Activated CD4-positive, alpha-beta T cell treated with anti-CD3 and anti-CD28 coated beads, Interleukin-2, Interleukin-6, amounts not matched to agents 100 ng/mL and 50 ng/mL, durations not matched to agents 16 hours and 8 hours (primary cell): ENCODE measurements at regions not wholly inside any gene's neighbourhood (a gene's known extent, or its start where the extent isn't known, plus 50 kb on each side); places are given as distances from the start of the nearest gene placed in this dataset.

Experiments
- DNase-seq: peaks from one replicate; pipeline ENCODE4 v3.0.0-alpha.2; 2020

GRCh38 chr18:40855661-40856060 is 1099.4 kb upstream of the PIK3C3 start:
- DNase-seq = no peak

- no peak for DNase-seq
Measured at GRCh38 chr18:40852406-40852805, 1102.6 kb upstream of the PIK3C3 start.

GRCh38 chr18:40851014-40851429 is 1104.0 kb upstream of the PIK3C3 start:
- DNase-seq = no peak

GRCh38 chr18:40849886-40850285 is 1105.1 kb upstream of the PIK3C3 start:
- DNase-seq = no peak

GRCh38 chr18:40841467-40841866 is 1113.6 kb upstream of the PIK3C3 start:
- no peak for DNase-seq

- DNase-seq = no peak
Measured at GRCh38 chr18:40841063-40841462, 1114.0 kb upstream of the PIK3C3 start.

- no peak for DNase-seq
Measured at GRCh38 chr18:40832362-40832761, 1122.7 kb upstream of the PIK3C3 start.

GRCh38 chr18:40824291-40824690 is 1130.7 kb upstream of the PIK3C3 start:
- no peak for DNase-seq

GRCh38 chr18:40821596-40822243 is 1133.3 kb upstream of the PIK3C3 start:
- DNase-seq = no peak

- no peak for DNase-seq
Measured at GRCh38 chr18:40812981-40813515, 1142.0 kb upstream of the PIK3C3 start.

GRCh38 chr18:40810372-40810771 is 1144.7 kb upstream of the PIK3C3 start:
- DNase-seq = no peak

- no peak for DNase-seq
Measured at GRCh38 chr18:40789286-40789685, 1165.7 kb upstream of the PIK3C3 start.

- DNase-seq = no peak
Measured at GRCh38 chr18:40782453-40783130, 1172.4 kb upstream of the PIK3C3 start.

GRCh38 chr18:40769786-40770185 is 1185.2 kb upstream of the PIK3C3 start:
- no peak for DNase-seq

- no peak for DNase-seq
Measured at GRCh38 chr18:40760251-40760650, 1194.8 kb upstream of the PIK3C3 start.

- DNase-seq = no peak
Measured at GRCh38 chr18:40754477-40754876, 1200.6 kb upstream of the PIK3C3 start.

- no peak for DNase-seq
Measured at GRCh38 chr18:40752316-40752715, 1202.7 kb upstream of the PIK3C3 start.

GRCh38 chr18:40751186-40751585 is 1203.8 kb upstream of the PIK3C3 start:
- DNase-seq = no peak

- no peak for DNase-seq
Measured at GRCh38 chr18:40739029-40739428, 1216.0 kb upstream of the PIK3C3 start.

- DNase-seq = no peak
Measured at GRCh38 chr18:40738321-40738880, 1216.6 kb upstream of the PIK3C3 start.

- no peak for DNase-seq
Measured at GRCh38 chr18:40708726-40709125, 1246.3 kb upstream of the PIK3C3 start.

- DNase-seq = no peak
Measured at GRCh38 chr18:40707797-40708196, 1247.2 kb upstream of the PIK3C3 start.

- no peak for DNase-seq
Measured at GRCh38 chr18:40698129-40698528, 1256.9 kb upstream of the PIK3C3 start.

GRCh38 chr18:40695526-40695925 is 1259.5 kb upstream of the PIK3C3 start:
- no peak for DNase-seq
